HG02610 (cell line): ENCODE measurements at regions not wholly inside any gene's neighbourhood (a gene's known extent, or its start where the extent isn't known, plus 50 kb on each side); places are given as distances from the start of the nearest gene placed in this dataset.

Source experiments
- ATAC-seq: cut with Tn5 transposase; IDR thresholded peaks from one replicate; pipeline ENCODE4 v1.9.1; 2021; ENCODE audit warnings: mild to moderate bottlenecking, moderate library complexity; ENCODE audit not compliant: unreplicated experiment

DNA sequence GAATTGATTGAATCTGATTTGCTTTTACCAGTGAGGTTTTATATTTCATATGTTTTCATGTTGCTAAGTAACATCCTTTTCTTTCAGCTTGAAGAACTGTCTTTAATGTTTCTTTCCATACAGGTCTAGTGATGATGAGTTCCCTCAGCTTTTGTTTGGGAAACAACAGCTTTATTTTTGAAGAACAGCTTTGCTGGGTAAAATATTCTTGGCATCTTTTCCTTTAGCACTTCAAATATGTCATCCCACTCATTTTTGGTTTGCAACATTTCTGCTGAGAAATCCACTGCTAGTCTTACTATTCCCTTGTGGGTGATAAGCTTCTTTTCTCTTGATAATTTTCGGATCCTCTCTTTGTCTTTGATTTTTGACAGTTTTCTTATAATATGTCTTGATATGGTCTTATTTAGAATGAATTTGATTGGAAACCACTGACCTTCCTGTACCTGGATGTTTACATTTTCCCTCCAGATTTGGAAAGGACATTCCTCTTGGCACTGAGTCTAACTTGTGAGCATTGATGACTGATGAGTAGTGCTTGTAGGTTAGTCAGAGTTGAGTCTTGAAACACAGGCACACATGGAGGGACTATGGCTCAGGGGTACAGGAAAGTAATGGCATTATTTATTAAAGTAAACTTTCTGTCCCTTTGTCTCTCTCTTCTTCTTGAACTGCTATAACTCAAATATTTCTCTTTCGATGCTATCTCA lies 220.3 kb downstream of the SPATA31D1 start:
- no peak for ATAC-seq

GRCh38 chr9:82209797-82210470 lies 221.4 kb downstream of the SPATA31D1 start:
- no peak for ATAC-seq

GRCh38 chr9:82212885-82213284 lies 224.3 kb downstream of the SPATA31D1 start:
- ATAC-seq = no peak

- ATAC-seq = no peak
Measured at GRCh38 chr9:82216435-82216834, 227.9 kb downstream of the SPATA31D1 start.

- ATAC-seq = no peak
Measured at GRCh38 chr9:82223442-82223841, 234.9 kb downstream of the SPATA31D1 start.

DNA sequence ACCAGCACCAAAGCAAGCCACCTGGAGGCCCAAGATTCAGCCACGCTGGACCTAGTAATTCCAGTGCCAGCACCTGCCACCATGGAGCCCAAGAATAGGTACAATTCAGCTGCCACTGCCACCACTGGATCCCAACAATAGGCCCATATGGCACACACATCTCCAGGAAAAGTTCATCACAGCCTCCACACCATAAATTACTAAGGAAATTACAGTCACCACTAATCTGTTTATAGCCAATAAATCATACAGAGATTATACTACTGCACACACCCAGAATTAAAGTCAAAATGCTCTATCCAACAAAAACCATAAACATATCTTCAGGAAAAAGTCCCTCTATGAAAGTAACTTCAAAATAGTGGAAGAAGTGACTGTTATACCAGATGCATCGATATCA lies 242.8 kb downstream of the SPATA31D1 start:
- no peak for ATAC-seq

DNA sequence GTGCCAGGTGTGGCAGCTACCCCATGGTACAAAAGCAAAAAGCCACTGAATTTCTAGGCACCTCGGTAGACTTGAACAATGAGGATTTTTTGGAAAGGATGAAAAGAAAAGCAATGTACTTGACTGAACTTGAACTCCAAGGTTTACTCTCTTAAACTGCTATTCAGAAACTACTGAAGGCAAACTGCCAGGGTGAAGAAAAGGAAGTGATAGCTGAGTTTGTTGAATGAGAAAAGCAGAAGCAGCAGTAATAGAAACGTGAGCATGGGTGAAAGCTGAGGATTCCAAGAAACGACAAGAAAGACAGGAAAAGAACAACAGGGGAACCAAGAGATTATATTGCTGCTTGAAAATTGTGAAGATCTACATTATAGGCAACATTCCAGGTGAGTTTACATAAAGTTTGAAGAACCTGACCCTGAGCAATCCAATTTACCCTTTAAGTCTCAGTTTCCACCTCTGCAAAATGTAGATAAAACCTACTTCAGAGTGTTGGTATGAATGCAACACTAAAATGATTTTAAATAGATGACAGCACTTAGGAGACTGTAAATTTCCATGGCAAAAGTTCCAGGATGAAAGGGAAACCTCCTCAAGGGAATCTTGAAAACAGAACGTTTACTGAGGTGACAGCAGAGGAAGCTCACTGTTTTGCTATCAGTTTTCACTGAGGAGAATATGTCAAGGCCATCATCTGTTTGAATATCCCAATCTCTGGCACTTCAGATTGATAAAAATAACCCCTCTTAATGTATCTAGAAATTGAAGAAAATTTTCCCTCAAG lies 245.8 kb downstream of the SPATA31D1 start:
- no peak for ATAC-seq

GRCh38 chr9:82242285-82242963 lies 253.9 kb downstream of the SPATA31D1 start:
- no peak for ATAC-seq

- ATAC-seq = no peak
Measured at GRCh38 chr9:82247318-82247717, 258.7 kb downstream of the SPATA31D1 start.

DNA sequence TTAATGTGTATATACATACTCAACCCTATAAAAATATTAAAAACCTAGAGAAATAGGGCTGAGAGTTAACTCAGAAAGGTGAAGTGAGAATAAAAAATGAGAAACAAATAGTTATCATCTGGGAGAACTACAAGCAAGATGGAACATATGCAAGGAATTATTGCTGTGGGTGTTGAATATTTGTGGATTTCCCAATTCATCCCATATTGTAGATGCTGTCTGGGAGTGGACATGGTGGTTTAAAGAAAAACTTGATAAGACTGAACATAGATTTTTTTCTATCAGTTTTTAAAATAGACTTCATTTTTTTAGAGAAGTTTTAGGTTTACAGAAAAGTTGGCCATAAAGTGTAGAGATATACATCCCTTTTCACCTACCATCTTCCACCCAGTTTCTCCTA lies 263.5 kb downstream of the SPATA31D1 start:
- no peak for ATAC-seq

DNA sequence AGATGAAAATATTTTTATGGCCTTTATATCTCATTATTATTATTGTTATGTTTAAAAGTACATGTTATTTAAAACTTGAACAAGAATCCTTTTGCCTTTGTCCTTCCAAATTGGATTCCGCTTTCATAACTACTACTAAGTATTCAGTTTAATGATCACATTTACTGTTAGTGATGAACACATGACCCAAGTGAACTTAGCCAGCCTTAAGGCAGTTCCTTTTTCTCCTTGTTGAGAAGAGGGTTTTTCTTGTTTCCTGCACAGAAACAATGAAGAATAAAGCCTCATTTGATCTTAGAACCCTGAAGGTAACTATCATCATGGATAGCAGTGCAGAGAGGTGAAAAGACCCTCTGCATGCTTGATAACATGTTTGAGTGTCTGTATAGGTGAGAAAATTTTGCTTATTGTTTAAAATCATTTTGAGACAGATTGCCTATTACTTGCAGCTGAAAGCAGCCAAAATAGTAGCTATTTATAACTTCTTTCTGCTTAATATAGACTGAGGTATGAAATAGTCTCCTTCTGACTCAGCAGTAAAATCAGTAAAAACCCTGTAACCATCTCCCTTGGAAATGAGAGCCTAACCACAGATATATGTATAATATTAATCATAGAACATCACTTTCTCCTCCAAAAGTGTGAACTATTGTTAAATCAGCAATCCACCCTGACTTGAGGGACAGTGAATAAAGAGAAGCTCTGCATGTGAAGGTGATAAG lies 266.2 kb downstream of the SPATA31D1 start:
- ATAC-seq = no peak

DNA sequence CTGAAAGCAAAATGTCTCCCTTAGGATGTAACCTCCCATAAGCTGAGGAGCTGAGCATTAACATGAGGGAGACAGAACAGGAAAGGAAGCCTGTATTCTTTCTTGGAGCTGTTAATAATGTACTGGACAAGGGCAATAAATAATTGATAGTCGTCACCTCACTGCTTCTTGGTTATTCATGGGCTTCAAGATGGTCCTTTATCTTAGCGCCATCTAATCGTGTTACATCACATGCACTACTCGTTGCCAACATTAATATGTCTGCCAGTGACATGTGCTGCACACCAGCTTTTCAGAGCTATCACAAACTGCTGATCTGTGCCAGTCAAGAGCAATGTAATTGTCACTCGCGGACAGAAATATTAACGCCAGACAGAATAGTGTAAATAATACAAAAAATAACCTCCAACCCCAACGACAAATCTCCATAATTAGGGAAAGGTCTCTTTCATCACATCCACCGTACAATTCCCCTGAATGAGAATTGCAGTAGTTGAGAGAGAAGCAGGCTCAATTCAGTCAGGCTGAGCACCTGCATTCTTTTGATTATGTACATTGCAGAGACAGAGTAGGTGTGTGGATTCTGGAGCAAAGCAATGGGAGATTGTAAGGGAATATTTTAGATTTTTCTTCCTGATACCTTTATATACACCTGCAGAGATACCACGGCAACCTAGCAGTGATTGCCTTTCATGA lies 267.1 kb downstream of the SPATA31D1 start:
- ATAC-seq = no peak

DNA sequence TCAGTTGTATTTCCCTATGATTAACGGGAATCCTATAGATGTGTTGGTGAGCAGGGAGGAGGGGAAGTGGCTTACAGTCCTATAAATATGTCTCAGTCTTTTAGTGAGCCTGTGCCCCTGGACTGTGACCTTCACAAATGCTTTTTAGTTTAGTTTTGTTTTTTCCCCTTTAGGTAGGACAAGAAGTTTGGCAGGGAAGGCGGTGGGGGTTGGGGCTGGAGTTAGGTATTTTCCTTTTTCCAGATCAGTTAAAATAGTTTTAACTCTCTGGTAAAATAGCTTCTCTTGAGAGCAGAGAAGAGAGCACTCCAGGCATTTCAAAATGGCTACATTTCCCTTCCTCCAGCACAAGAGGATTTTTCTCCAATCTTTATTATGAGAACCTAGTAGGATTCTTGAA lies 272.1 kb downstream of the SPATA31D1 start:
- no peak for ATAC-seq

DNA sequence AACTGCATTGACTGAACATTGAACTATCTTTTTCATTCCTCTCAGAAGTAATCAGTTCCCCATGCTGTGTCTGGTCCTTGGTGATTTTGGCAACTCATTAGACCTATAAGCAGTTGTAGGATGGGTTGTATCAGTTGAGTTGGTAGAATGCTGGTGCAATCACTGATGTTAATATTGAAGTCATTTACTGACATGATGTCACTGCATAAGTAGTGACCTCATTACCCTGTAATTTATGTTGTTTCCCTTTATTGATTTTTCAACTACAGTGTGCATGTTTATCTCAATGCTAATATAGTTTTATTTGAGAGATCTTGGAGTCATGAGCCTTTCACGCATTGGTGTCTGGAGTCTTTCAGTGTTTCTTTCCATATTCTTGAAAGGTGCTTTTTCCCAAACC lies 275.0 kb downstream of the SPATA31D1 start:
- ATAC-seq = no peak

DNA sequence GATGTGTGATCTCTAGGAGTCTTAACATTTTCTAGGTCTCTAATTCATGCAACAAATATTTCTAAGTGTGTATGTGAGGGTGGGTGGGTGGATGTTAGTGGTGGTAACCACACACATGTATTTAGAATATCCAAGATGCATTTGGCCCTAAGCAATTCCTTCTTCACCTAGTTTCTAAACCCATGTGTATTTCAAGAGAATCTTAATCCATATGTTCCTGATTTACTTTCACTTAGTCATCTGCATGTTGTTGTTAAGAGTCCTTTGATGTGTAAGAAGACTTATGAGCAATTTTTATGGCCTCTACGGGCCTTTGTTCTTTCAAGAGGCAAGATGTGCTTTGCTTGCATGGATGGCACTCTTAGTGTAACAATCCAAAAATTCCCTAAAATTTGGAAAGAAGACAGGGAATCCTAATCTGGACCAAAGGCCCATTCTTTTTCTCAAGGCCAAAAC lies 282.6 kb downstream of the SPATA31D1 start:
- ATAC-seq = no peak

GRCh38 chr9:82273121-82273520 lies 284.5 kb downstream of the SPATA31D1 start:
- ATAC-seq = no peak

GRCh38 chr9:82275258-82275927 lies 286.8 kb downstream of the SPATA31D1 start:
- no peak for ATAC-seq

GRCh38 chr9:82281066-82281465 lies 292.5 kb downstream of the SPATA31D1 start:
- no peak for ATAC-seq

DNA sequence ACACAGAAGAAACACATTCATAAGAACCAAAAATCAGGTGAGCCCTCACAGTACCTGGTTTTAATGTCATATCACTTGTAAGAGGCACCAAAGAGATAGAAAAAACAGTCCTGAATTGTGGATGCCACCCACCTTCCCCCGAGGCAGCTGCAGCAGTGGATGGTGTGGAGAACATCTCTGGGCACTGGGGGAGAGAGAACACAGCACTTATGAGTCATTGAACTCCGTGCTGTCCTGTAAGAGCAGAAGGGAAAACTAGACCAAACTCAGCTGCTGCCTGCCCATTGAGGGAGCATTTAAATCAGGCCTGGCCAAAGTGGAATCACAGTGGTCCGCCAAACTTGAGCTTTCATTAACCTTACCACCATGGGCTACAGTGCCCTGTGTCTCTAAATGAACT lies 296.2 kb downstream of the SPATA31D1 start:
- ATAC-seq = no peak
